Fibroblast of villous mesenchyme (primary cell): ENCODE measurements at regions not wholly inside any gene's neighbourhood (a gene's known extent, or its start where the extent isn't known, plus 50 kb on each side); places are given as distances from the start of the nearest gene placed in this dataset.
A peak's percentile ranks its signal among the peaks of the same experiment; 100 is the strongest.

Source experiments
- DNase-seq: peaks from one replicate; pipeline ENCODE4 v3.0.0-alpha.2; 2010; ENCODE audit warnings: low read depth
- H3K4me3 ChIP-seq: 2 replicates; pipeline ENCODE4 v1.5.1; 2011; ENCODE audit warnings: low read depth, mild to moderate bottlenecking, low read length
- CTCF ChIP-seq: IDR thresholded peaks from 2 replicates; pipeline ENCODE4 v1.5.1; 2012; ENCODE audit warnings: low read depth, mild to moderate bottlenecking, low read length; ENCODE audit not compliant: insufficient read depth

GRCh38 chr2:217724471-217724870 lies 278.3 kb downstream of the TNS1 start:
- no peak for DNase-seq
- TF ChIP-seq CTCF = no peak
- H3K4me3 ChIP-seq = no peak overlapping the region

DNA sequence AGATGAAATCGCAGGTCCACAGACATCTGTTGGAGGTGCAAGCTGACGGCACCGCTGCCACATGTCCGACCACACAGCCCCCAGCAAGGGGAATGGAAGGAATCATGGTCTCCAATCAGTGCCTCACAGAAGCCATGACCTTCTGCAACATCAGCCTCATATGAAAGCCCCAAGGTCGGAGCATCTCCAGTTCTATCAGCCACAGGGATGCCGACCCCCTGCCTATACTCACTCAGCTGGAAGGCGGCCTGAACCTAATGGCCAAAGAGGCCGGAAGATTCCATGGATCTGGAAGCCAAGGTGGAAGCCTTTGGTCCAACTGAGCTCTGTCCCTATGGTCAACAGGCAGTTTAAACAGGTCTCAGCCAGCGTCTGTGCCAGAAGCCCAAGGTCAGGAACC lies 278.8 kb downstream of the TNS1 start:
- TF ChIP-seq CTCF = no peak
- DNase-seq = no peak
- no peak overlapping the region for H3K4me3 ChIP-seq

- no peak overlapping the region for H3K4me3 ChIP-seq
- no peak for TF ChIP-seq CTCF
- peak; percentile 48 for DNase-seq
Observed at GRCh38 chr2:217722883-217723472, 279.8 kb downstream of the TNS1 start.

GRCh38 chr2:217717646-217718045 lies 285.1 kb downstream of the TNS1 start:
- no peak overlapping the region for H3K4me3 ChIP-seq
- no peak for TF ChIP-seq CTCF
- no peak for DNase-seq

DNA sequence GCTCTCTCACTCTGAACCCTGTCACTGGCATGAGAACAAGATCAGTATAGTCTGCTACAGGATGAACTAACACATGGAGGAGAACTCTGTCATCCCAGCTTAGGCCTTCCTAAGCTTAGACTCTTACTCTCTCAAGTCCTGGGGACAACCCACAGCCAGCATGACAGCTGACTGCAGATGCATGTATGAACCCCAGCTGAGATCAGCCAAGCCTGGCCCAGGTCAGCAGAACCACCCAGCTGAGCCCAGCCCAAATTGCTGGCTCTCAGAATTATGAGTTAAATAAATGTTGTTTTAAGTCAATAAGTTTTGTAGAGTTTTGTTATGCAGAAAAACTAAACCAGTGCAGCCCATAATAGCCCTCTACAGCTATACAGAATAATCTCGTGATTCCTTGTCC lies 287.3 kb downstream of the TNS1 start:
- no peak for DNase-seq
- H3K4me3 ChIP-seq = no peak overlapping the region
- no peak for TF ChIP-seq CTCF

DNA sequence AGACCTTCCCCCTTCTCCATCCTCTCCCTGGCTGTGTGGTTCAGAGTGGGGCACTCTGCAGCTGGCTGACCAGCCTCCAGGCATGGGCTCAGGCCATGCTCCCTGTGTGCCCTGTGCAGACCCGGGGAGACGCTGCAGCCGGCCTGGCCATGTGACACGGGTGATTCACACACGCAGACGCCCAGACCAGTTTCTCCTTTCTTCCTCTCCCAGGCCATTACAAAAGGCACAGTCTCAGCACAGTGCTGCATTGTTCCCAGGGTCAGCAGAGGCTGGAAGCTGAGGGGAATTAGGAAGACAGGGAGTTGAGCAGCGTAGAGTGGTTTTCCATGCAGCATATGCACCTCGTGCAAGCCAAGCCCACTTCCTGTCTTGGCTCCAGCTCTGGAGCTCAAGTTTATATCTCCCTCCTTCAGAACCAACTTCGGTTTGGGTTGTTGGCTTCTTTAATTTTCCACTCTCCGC lies 288.5 kb downstream of the TNS1 start:
- DNase-seq = peak; percentile 24
- H3K4me3 ChIP-seq = no peak overlapping the region
- TF ChIP-seq CTCF = no peak
